IPS-15b (cell line): ENCODE measurements at regions not wholly inside any gene's neighbourhood (a gene's known extent, or its start where the extent isn't known, plus 50 kb on each side); places are given as distances from the start of the nearest gene placed in this dataset.

Source experiments
- H3K27me3 ChIP-seq: one replicate; pipeline ENCODE4 v1.6.1; 2013; ENCODE audit warnings: low read length; ENCODE audit not compliant: control insufficient read depth, insufficient read depth
- H3K36me3 ChIP-seq: one replicate; pipeline ENCODE4 v1.6.1; 2013; ENCODE audit warnings: low read length; ENCODE audit not compliant: control insufficient read depth, insufficient read depth
- H3K4me1 ChIP-seq: one replicate; pipeline ENCODE4 v1.6.1; 2013; ENCODE audit warnings: mild to moderate bottlenecking, low read length; ENCODE audit not compliant: control insufficient read depth, insufficient read depth
- H3K4me3 ChIP-seq: one replicate; pipeline ENCODE4 v1.5.1; 2013; ENCODE audit warnings: low read depth, low read length
- H3K9ac ChIP-seq: one replicate; pipeline ENCODE4 v1.6.1; 2013; ENCODE audit warnings: low read depth, mild to moderate bottlenecking, low read length
- H3K9me3 ChIP-seq: one replicate; pipeline ENCODE4 v1.6.1; 2013; ENCODE audit warnings: mild to moderate bottlenecking, low read length; ENCODE audit not compliant: control insufficient read depth, insufficient read depth

DNA sequence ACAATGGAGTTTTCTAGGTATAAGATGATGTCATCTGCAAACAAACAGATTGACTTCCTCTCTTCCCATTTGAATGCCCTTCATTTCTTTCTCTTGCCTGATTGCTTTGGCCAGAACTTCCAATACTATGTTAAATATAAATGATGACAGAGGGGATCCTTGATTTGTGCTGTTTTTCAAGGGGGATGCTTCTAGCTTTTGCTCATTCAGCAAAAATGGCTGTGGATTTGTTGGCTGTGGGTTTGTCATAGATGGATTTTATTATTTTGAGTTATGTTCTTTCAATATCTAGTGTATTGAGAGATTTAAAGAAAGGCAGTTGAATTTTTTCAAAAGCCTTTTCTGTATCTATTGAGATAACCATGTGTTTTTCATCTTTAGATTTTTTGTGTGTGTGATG lies 662.4 kb upstream of the EYS start:
- Histone ChIP-seq H3K4me3 (no peak overlapping the region), H3K36me3 (no peaks in the 10 kb centered on the region), H3K27me3 (peaks cover 47% of the 10 kb centered on the region), H3K9ac (no peak overlapping the region), H3K9me3 (peaks cover 3% of the 10 kb centered on the region), H3K4me1 (no peaks in the 10 kb centered on the region)

DNA sequence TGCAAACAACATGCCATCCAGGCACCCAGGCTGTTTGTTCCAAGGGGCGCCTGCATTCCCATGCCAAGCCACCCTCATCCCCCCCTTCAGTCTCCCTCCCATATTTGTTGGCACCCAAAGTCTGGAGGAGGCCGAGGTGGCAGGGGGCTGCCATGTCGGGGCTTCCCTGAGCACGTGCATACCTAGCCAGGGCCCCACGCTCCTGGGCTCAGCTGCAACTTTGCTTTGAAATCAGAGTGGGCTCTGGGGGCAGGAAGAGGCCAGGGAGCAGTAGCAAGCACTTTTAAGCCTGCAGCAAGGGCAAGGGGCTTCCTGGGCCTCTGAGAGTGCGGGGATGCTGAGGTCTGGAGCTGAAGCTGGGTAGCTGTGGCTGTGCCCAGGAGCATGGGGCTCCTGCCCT lies 655.9 kb upstream of the EYS start:
- Histone ChIP-seq H3K4me3 (no peak overlapping the region), H3K9ac (no peak overlapping the region), H3K9me3 (no peaks in the 10 kb centered on the region), H3K36me3 (no peaks in the 10 kb centered on the region), H3K27me3 (no peaks in the 10 kb centered on the region), H3K4me1 (no peaks in the 10 kb centered on the region)

DNA sequence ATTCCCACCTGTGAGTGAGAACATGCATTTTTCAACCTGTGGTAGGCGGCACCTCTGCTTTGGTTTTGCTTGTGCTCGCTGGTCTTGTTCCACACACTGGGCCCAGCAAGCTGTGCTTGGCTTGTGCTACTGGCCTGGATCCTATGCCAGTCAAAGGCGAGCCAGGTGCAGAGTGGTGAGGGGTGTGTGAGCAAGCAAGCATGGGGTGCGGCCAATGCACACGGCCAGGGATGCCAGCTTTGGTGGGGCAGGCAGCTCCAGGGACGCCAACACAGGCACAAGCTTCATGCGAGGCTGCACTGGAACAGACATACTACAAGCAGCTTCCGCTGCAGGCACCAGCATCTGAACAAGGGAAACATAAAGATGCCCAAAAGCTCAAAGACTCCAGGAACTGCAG lies 654.9 kb upstream of the EYS start:
- Histone ChIP-seq H3K36me3 (no peaks in the 10 kb centered on the region), H3K4me3 (no peak overlapping the region), H3K27me3 (no peaks in the 10 kb centered on the region), H3K4me1 (no peaks in the 10 kb centered on the region), H3K9me3 (no peaks in the 10 kb centered on the region), H3K9ac (no peak overlapping the region)

DNA sequence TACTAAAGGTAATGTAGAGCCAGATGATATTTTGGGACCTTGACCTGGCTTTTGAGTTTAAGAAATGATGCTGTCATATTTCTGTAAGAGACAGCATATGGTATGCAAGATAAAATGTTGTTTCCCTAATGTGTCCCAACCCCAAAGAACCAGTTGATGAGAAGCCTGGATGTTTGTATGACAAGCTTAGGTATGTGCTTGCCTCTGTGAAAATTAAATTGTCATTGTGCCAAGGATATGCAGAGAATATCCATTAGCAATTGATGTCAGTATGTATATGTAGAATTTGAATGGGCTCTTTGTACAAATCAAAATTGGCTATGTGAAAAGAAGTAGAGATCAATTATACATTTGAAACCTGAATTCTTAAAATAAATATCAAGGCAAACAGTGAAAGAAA lies 650.8 kb upstream of the EYS start:
- Histone ChIP-seq H3K4me1 (no peaks in the 10 kb centered on the region), H3K9me3 (no peaks in the 10 kb centered on the region), H3K4me3 (no peak overlapping the region), H3K9ac (no peak overlapping the region), H3K27me3 (no peaks in the 10 kb centered on the region), H3K36me3 (no peaks in the 10 kb centered on the region)

DNA sequence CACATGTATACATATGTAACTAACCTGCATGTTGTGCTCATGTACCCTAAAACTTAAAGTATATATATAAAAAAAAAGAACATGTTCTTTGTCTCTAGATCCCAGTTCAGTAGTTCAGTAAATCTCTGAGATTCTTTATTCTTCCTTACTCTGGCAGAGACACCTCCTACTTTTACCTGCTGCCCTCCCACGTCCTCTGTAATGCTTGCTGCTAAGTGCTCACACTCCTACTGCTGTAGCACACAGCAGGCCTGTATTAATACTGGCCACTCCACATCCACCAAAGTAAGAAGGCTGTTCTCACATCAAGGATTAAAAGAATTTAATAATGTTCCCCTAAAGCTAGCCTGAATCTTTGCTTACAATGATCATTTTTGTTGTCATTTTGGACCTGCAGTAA lies 648.4 kb upstream of the EYS start:
- no peaks in the 10 kb centered on the region for H3K36me3 ChIP-seq
- no peak overlapping the region for H3K4me3 ChIP-seq
- H3K4me1 ChIP-seq: no peaks in the 10 kb centered on the region
- H3K9me3 ChIP-seq: no peaks in the 10 kb centered on the region
- H3K27me3 ChIP-seq: no peaks in the 10 kb centered on the region
- H3K9ac ChIP-seq: no peak overlapping the region

DNA sequence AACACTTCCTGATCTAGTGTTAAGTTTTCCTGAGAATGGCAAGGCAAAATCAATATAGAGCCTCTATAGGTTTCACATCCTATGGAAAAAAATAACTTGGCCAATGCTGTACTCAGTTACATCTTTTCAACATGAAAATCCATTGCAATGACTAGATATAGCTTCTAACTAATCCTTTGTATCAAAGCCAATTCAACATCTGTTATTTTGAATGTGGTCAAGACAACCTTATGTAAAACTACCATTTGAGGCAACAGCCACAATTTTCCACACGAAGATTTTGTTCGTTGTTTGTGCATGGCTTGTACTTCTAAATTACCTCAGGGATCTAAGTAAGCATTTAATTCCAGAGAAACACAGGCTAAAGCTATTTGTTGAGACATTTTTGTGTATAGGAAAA lies 637.8 kb upstream of the EYS start:
- H3K4me3 ChIP-seq: no peak overlapping the region
- no peaks in the 10 kb centered on the region for H3K4me1 ChIP-seq
- no peaks in the 10 kb centered on the region for H3K36me3 ChIP-seq
- no peak overlapping the region for H3K9ac ChIP-seq
- no peaks in the 10 kb centered on the region for H3K27me3 ChIP-seq
- H3K9me3 ChIP-seq: peaks cover 10% of the 10 kb centered on the region

DNA sequence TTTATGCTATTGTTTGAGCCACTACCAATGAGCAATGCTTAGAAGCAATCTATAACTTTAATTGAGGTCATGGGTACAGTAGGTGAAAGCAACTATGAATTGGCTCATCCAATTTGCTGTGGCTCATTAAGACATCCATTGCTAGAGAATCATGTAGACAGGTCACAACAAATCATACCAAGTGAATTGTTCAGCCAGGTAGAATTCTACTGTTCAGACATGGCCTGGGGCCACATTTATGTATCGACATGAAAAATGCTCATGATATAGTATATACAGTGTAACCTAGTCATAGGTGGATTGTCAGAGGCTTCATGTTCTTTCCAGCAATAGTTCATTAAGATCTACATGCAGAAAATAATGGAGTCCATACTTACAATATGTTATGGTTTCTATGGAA lies 633.7 kb upstream of the EYS start:
- H3K9me3 ChIP-seq: peaks cover 8% of the 10 kb centered on the region
- no peak overlapping the region for H3K9ac ChIP-seq
- no peak overlapping the region for H3K4me3 ChIP-seq
- no peaks in the 10 kb centered on the region for H3K36me3 ChIP-seq
- H3K27me3 ChIP-seq: no peaks in the 10 kb centered on the region
- no peaks in the 10 kb centered on the region for H3K4me1 ChIP-seq

DNA sequence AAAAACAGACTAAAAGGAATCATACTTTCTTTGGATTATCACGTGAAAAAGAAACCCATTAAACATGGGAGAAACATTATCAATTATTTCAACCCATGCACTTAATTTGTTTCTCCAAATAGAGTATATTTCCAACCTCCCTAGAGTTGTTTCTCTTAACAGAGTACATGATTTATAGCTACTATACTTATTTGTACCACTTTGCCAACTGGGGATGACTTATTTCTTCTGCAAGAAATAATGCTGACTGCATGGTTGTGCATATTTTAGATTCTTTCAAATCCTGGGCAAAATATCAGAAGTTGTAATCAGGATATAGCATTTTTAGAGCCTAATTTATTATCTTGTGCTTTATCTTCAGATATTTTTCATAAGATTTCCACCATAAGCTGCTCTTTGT lies 629.1 kb upstream of the EYS start:
- no peaks in the 10 kb centered on the region for H3K36me3 ChIP-seq
- H3K9me3 ChIP-seq: no peaks in the 10 kb centered on the region

DNA sequence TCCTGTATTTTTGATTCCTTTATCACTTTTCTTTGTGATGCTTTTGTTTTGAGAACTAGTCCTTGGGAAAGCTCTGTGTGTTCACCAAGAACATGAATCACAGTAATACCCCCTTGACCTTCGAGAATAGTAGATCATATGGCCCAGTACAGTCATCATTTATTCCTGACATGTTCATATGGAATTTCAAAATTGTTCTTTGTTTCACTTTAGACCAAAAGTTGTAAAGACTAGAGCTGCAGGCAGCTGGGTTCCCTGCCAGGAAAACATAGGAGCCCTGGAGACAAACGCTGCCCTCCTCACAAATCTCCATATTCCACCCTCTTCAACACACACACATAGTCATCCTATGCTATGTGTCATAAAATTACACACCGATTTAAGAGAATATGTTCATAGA lies 621.2 kb upstream of the EYS start:
- Histone ChIP-seq H3K4me1 (no peaks in the 10 kb centered on the region), H3K27me3 (no peaks in the 10 kb centered on the region), H3K4me3 (no peak overlapping the region), H3K36me3 (no peaks in the 10 kb centered on the region), H3K9ac (no peak overlapping the region), H3K9me3 (no peaks in the 10 kb centered on the region)

More for the DNA sequence above, 629.1 kb upstream of the EYS start:
- no peaks in the 10 kb centered on the region for H3K4me1 ChIP-seq
- no peak overlapping the region for H3K4me3 ChIP-seq
- no peaks in the 10 kb centered on the region for H3K27me3 ChIP-seq
- H3K9ac ChIP-seq: no peak overlapping the region

DNA sequence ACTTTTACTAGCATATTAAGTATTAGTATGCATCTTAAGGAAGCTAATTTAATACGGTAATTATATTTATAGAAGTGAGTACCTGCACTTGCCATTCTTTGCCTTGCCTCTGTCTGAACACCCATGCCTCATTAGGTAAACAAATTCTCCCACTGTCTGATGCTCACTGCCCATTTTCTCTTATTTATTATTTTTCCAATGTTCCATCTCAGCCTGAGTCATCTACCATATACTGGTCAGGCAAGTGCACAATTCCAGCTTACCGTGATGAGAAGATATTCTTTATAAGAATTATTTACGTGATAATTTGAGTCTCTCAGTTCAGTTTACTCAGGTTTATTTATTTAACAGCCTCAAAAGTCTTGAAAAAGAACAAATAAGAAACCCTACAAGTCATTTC lies 619.2 kb upstream of the EYS start:
- no peaks in the 10 kb centered on the region for H3K27me3 ChIP-seq
- no peak overlapping the region for H3K9ac ChIP-seq
- no peak overlapping the region for H3K4me3 ChIP-seq
- no peaks in the 10 kb centered on the region for H3K9me3 ChIP-seq
- H3K36me3 ChIP-seq: no peaks in the 10 kb centered on the region
- no peaks in the 10 kb centered on the region for H3K4me1 ChIP-seq

DNA sequence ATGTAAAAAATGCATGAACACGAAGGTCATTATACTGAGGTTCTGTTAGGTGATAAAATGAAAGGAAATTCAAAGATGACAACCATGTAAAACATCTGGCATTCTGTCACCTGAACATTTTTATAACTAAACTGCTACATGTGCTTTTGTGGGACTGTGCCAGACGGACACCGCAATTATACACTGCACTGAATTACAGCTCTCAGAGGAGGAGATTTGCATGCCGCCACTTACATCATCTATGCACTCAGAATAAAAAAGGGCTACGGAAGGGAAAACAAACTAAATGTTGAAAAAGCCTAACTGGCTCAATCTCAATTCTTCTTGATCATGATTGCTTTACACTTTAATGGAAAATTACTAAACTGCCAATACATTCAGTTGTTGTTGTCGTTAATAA lies 614.0 kb upstream of the EYS start:
- Histone ChIP-seq H3K9me3 (no peaks in the 10 kb centered on the region), H3K9ac (no peak overlapping the region), H3K27me3 (no peaks in the 10 kb centered on the region), H3K4me1 (no peaks in the 10 kb centered on the region), H3K4me3 (no peak overlapping the region), H3K36me3 (no peaks in the 10 kb centered on the region)

DNA sequence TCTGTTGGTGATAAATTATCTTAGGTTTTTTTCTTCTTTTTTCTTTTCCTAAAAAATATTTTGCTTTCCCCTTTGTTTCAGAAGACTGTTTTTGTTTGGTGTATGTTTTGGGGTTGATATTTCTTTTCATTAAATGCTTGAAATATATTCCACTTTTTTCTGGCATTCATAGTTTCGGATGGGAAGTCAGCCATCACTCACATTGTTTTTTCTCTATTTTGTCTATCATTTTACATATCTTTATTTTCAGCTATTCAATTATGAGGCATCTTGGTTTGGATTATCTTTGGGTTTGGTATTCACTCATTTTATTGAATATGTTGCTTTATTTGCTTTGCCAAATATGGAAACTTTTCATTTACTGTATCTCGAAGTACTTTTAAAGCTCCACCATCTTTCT lies 600.5 kb upstream of the EYS start:
- Histone ChIP-seq H3K36me3 (no peaks in the 10 kb centered on the region), H3K9ac (no peak overlapping the region), H3K4me1 (no peaks in the 10 kb centered on the region), H3K4me3 (no peak overlapping the region), H3K27me3 (no peaks in the 10 kb centered on the region), H3K9me3 (no peaks in the 10 kb centered on the region)

DNA sequence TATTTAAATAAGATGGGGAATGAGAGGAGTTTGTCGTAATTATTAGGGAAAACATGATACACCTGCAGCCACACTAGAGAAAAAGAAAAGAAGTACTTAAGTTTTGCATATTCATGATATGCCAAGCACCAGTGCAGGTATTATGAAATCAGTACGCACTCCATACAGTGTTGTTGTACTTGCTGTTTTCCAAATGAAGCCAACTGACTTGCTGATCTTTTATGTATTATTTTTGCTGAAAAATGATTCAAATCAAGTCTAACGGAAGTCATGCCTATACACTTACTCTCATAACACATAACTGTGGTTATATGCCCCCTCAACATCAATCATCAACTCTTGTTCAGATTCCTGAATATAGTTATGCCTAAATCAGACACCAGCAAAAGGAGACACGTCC lies 584.9 kb upstream of the EYS start:
- H3K9me3 ChIP-seq: no peaks in the 10 kb centered on the region
- H3K4me3 ChIP-seq: no peak overlapping the region
- no peak overlapping the region for H3K9ac ChIP-seq
- H3K4me1 ChIP-seq: no peaks in the 10 kb centered on the region
- H3K27me3 ChIP-seq: no peaks in the 10 kb centered on the region
- H3K36me3 ChIP-seq: no peaks in the 10 kb centered on the region
